IMR-90 (cell line): ENCODE measurements at regions not wholly inside any gene's neighbourhood (a gene's known extent, or its start where the extent isn't known, plus 50 kb on each side); places are given as distances from the start of the nearest gene placed in this dataset.

Experiments used
- ATAC-seq: fragments of 200-7000 bp; cut with Tn5 transposase; 2 replicates; pipeline ENCODE4 v1.9.1; 2020; ENCODE audit warnings: low read depth, mild to moderate bottlenecking, moderate library complexity
- BruUV-seq: library from RNA; stranded (reverse); fragments of 400-500 nt; replicated peaks from 2 replicates; lab custom pipeline; 2021; lab: Mats Ljungman, UMichigan
- CTCF ChIA-PET: fragments of 300-600 bp; formaldehyde crosslinking; extraction: SDS; loops from one replicate; lab custom pipeline; 2021; ENCODE audit warnings: antibody characterized with exemption; lab: Yijun Ruan, JAX
- POLR2A ChIA-PET: fragments of 300-600 bp; sonication (Branson Sonifier 250); formaldehyde crosslinking; loops from one replicate; lab custom pipeline; 2022; ENCODE audit warnings: antibody characterized with exemption; ENCODE audit not compliant: unreplicated experiment; lab: Charles Lee
- DNase-seq: peaks from one replicate; pipeline ENCODE4 v3.0.0; 2013
- H2AFZ ChIP-seq: replicated peaks from 2 replicates; pipeline ENCODE3; 2013; ENCODE audit warnings: low read length, mild to moderate bottlenecking; ENCODE audit not compliant: poor library complexity
- H2AK5ac ChIP-seq: 2 replicates; pipeline ENCODE4 v1.6.1; 2013; ENCODE audit warnings: low read depth, low read length, inconsistent platforms
- H2AK9ac ChIP-seq: replicated peaks from 2 replicates; pipeline ENCODE3; 2013; ENCODE audit warnings: mild to moderate bottlenecking, low read depth, low read length, moderate library complexity; ENCODE audit not compliant: poor library complexity
- H2BK120ac ChIP-seq: 2 replicates; pipeline ENCODE4 v1.6.1; 2013; ENCODE audit warnings: low read depth, low read length, inconsistent platforms
- H2BK15ac ChIP-seq: 3 replicates; pipeline ENCODE4 v1.6.1; 2013; ENCODE audit warnings: low read depth, low read length, inconsistent platforms
- H2BK20ac ChIP-seq: 2 replicates; pipeline ENCODE4 v1.6.1; 2013; ENCODE audit warnings: low read depth, mild to moderate bottlenecking, inconsistent platforms, low read length, moderate library complexity
- H2BK5ac ChIP-seq: 2 replicates; pipeline ENCODE4 v1.6.1; 2013; ENCODE audit warnings: mild to moderate bottlenecking, low read depth, low read length, inconsistent platforms; ENCODE audit not compliant: poor library complexity, severe bottlenecking
- H3K14ac ChIP-seq: replicated peaks from 2 replicates; pipeline ENCODE4 v1.6.1; 2013; ENCODE audit warnings: low read depth, low read length, inconsistent platforms
- H3K18ac ChIP-seq: 2 replicates; pipeline ENCODE4 v1.6.1; 2013; ENCODE audit warnings: low read depth, low read length, control low read depth
- H3K23ac ChIP-seq: 2 replicates; pipeline ENCODE4 v1.6.1; 2013; ENCODE audit warnings: low read depth, low read length, inconsistent platforms
- H3K27ac ChIP-seq: 2 replicates; pipeline ENCODE4 v1.5.1; 2013; ENCODE audit warnings: mild to moderate bottlenecking, control low read depth, low read length; ENCODE audit not compliant: insufficient read depth
- H3K27me3 ChIP-seq: 2 replicates; pipeline ENCODE4 v1.6.1; 2013; ENCODE audit warnings: low read length; ENCODE audit not compliant: control insufficient read depth, insufficient read depth
- H3K36me3 ChIP-seq: 2 replicates; pipeline ENCODE4 v1.6.1; 2013; ENCODE audit warnings: low read length, mixed read lengths; ENCODE audit not compliant: control insufficient read depth, insufficient read depth
- H3K4ac ChIP-seq: 2 replicates; pipeline ENCODE4 v1.6.1; 2013; ENCODE audit warnings: low read depth, low read length, inconsistent platforms
- H3K4me1 ChIP-seq: 2 replicates; pipeline ENCODE4 v1.6.1; 2013; ENCODE audit warnings: low read length, mixed read lengths; ENCODE audit not compliant: control insufficient read depth, insufficient read depth
- H3K4me2 ChIP-seq: 2 replicates; pipeline ENCODE4 v1.6.1; 2013; ENCODE audit warnings: low read depth, mild to moderate bottlenecking, control low read depth, low read length, moderate library complexity
- H3K4me3 ChIP-seq: 2 replicates; pipeline ENCODE4 v1.5.1; 2013; ENCODE audit warnings: low read depth, mild to moderate bottlenecking, control low read depth, low read length, moderate library complexity; ENCODE audit not compliant: insufficient read depth
- H3K56ac ChIP-seq: 2 replicates; pipeline ENCODE4 v1.6.1; 2013; ENCODE audit warnings: low read length, inconsistent platforms; ENCODE audit not compliant: insufficient read depth; ENCODE audit errors: extremely low read depth
- H3K79me1 ChIP-seq, 2 experiments: 2 replicates each; pipeline ENCODE4 v1.6.1; 2013; ENCODE audit warnings: low read length in 2 of 2, inconsistent platforms in 1 of 2, low read depth in 1 of 2
- H3K9ac ChIP-seq: 2 replicates; pipeline ENCODE4 v1.6.1; 2013; ENCODE audit warnings: low read depth, low read length, control low read depth
- H3K9me1 ChIP-seq: 2 replicates; pipeline ENCODE4 v1.6.1; 2013; ENCODE audit warnings: low read length, inconsistent platforms; ENCODE audit not compliant: insufficient read depth
- H3K9me3 ChIP-seq: 2 replicates; pipeline ENCODE4 v1.6.1; 2013; ENCODE audit warnings: low read length; ENCODE audit not compliant: control insufficient read depth, insufficient read depth
- H4K20me1 ChIP-seq: 2 replicates; pipeline ENCODE4 v1.6.1; 2013; ENCODE audit warnings: low read length, inconsistent platforms; ENCODE audit not compliant: insufficient read depth
- H4K5ac ChIP-seq: 2 replicates; pipeline ENCODE4 v1.6.1; 2013; ENCODE audit warnings: mild to moderate bottlenecking, low read depth, low read length, control low read depth
- H4K8ac ChIP-seq, 2 experiments: 2 replicates each; pipeline ENCODE4 v1.6.1; 2013; ENCODE audit warnings: low read depth in 2 of 2, low read length in 2 of 2, control low read depth in 1 of 2, inconsistent platforms in 1 of 2
- H4K91ac ChIP-seq: 2 replicates; pipeline ENCODE4 v1.6.1; 2013; ENCODE audit warnings: low read depth, low read length, inconsistent platforms; ENCODE audit not compliant: insufficient read depth
- BHLHE40 ChIP-seq: fragments of 150-350 bp; IDR thresholded peaks from 2 replicates; pipeline ENCODE4 v1.6.1; 2016; ENCODE audit warnings: mild to moderate bottlenecking, low read depth, low read length
- CHD1 ChIP-seq: IDR thresholded peaks from 2 replicates; pipeline ENCODE4 v1.6.1; 2012; ENCODE audit warnings: low read depth, low read length, improper control_type of control experiment
- FOS ChIP-seq: fragments of 150-350 bp; IDR thresholded peaks from 2 replicates; pipeline ENCODE4 v1.6.1; 2016; ENCODE audit warnings: low read depth, low read length
- MAFK ChIP-seq: IDR thresholded peaks from 2 replicates; pipeline ENCODE4 v1.6.1; 2012; ENCODE audit warnings: low read depth, low read length, improper control_type of control experiment
- MXI1 ChIP-seq: IDR thresholded peaks from 2 replicates; pipeline ENCODE4 v1.6.1; 2012; ENCODE audit warnings: low read depth, mild to moderate bottlenecking, low read length, moderate library complexity, borderline replicate concordance
- POLR2A ChIP-seq: IDR thresholded peaks from 2 replicates; pipeline ENCODE4 v1.6.1; 2012; ENCODE audit warnings: mild to moderate bottlenecking, low read depth, low read length
- RCOR1 ChIP-seq: IDR thresholded peaks from 2 replicates; pipeline ENCODE4 v1.6.1; 2012; ENCODE audit warnings: mild to moderate bottlenecking, low read length, improper control_type of control experiment; ENCODE audit not compliant: insufficient replicate concordance
- WGBS, 2 experiments: methylation state at CpG; one replicate each; pipeline versions ENCODE4 v1.1.5 to v1.1.7; 2013; ENCODE audit warnings: missing lambda C conversion rate in 2 of 2; ENCODE audit not compliant: insufficient read length in 1 of 2; ENCODE audit errors: extremely low coverage in 2 of 2; 5-methylcytosine and 5-hydroxymethylcytosine counted together
- dilution Hi-C: fragments of 300-500 bp; cut with HindIII; formaldehyde crosslinking; loops from one replicate; pipeline ENCODE4 v1.14.3; 2018; ENCODE audit warnings: low sequenced_read_pairs; ENCODE audit not compliant: unreplicated experiment
- in situ Hi-C: fragments of 300-500 bp; cut with MboI; formaldehyde crosslinking; loops from 3 replicates; pipeline ENCODE4 v1.14.3; 2019; ENCODE audit warnings: low sequenced_read_pairs, inconsistent platforms, mixed read lengths
- intact Hi-C: fragments of 100-400 bp; cut with micrococcal nuclease; formaldehyde crosslinking; loops from 2 replicates; pipeline ENCODE4 v1.10.0; 2022
- TF ChIP-seq, protein P1 (sequence below): fragments of 150-350 bp; IDR thresholded peaks from 2 replicates; pipeline ENCODE4 v1.6.1; 2016; ENCODE audit warnings: low read depth, mild to moderate bottlenecking, low read length, moderate library complexity, borderline replicate concordance

DNA sequence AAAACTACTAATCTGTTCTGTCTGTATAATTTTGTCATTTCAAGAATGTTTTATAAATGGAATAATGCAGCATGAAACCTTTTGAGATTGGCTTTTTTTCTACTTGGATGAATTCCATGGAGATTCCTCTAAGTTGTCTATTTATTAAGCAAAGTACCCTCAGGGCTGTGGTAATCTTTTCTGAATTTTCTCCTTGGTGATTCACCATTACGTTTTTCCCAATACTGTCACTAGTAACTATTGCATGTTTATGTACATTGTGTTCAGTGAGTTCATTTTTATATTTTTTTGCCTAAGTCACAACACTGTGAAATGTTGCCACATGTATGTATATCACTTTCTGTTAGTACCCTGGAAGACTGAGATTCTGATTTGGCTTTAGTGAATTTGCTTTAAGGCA, 177.0 kb upstream of the GRIN3A start:
- no peak for ATAC-seq
- BruUV-seq, result no TSS peak
- no peak overlapping the region for H2AFZ ChIP-seq
- H3K9ac ChIP-seq, result no peak overlapping the region
- H2BK20ac ChIP-seq, result no peak overlapping the region
- H3K4me2 ChIP-seq, result no peak overlapping the region
- no peak overlapping the region for H3K23ac ChIP-seq
- dilution Hi-C loops, result no loop called here
- ChIA-PET POLR2A (no interaction called here), CTCF (no interaction called here)
- no peaks in the 10 kb centered on the region for H3K79me1 ChIP-seq
- TF ChIP-seq BHLHE40, result no peak
- no peak for TF ChIP-seq RCOR1
- TF ChIP-seq, protein P1, sequence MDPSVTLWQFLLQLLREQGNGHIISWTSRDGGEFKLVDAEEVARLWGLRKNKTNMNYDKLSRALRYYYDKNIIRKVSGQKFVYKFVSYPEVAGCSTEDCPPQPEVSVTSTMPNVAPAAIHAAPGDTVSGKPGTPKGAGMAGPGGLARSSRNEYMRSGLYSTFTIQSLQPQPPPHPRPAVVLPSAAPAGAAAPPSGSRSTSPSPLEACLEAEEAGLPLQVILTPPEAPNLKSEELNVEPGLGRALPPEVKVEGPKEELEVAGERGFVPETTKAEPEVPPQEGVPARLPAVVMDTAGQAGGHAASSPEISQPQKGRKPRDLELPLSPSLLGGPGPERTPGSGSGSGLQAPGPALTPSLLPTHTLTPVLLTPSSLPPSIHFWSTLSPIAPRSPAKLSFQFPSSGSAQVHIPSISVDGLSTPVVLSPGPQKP, result no peak
- TF ChIP-seq POLR2A, result no peak
- TF ChIP-seq CHD1, result no peak
- no peak for TF ChIP-seq FOS
- TF ChIP-seq MXI1, result no peak
- no peak for TF ChIP-seq MAFK
- H3K4ac ChIP-seq, result no peak overlapping the region
- H4K8ac ChIP-seq, result no peak overlapping the region
- H4K91ac ChIP-seq, result no peak overlapping the region
- no peak overlapping the region for H2AK9ac ChIP-seq
- H2BK15ac ChIP-seq, result no peak overlapping the region
- H3K36me3 ChIP-seq, result no peaks in the 10 kb centered on the region
- H3K4me3 ChIP-seq, result no peak overlapping the region
- H3K18ac ChIP-seq, result no peak overlapping the region
- DNase-seq, result no peak
- H3K4me1 ChIP-seq, result no peaks in the 10 kb centered on the region
- in situ Hi-C loops, result no loop called here
- H4K5ac ChIP-seq, result no peak overlapping the region
- no peak overlapping the region for H2AK5ac ChIP-seq
- H2BK5ac ChIP-seq, result no peak overlapping the region
- H4K20me1 ChIP-seq, result no peaks in the 10 kb centered on the region
- WGBS, 2 experiments, result no CpG with 5 or more reads among the region's 1 CpG
- H3K56ac ChIP-seq, result no peak overlapping the region
- H2BK120ac ChIP-seq, result no peak overlapping the region
- H3K27ac ChIP-seq, result no peak overlapping the region
- peaks cover 4% of the 10 kb centered on the region for H3K9me3 ChIP-seq
- intact Hi-C loops, result no loop called here
- no peak overlapping the region for H3K14ac ChIP-seq
- no peaks in the 10 kb centered on the region for H3K27me3 ChIP-seq
- no peaks in the 10 kb centered on the region for H3K9me1 ChIP-seq
